ENCODE measurements at regions not wholly inside any gene's neighbourhood (a gene's known extent, or its start where the extent isn't known, plus 50 kb on each side); places are given as distances from the start of the nearest gene placed in this dataset.

DNA sequence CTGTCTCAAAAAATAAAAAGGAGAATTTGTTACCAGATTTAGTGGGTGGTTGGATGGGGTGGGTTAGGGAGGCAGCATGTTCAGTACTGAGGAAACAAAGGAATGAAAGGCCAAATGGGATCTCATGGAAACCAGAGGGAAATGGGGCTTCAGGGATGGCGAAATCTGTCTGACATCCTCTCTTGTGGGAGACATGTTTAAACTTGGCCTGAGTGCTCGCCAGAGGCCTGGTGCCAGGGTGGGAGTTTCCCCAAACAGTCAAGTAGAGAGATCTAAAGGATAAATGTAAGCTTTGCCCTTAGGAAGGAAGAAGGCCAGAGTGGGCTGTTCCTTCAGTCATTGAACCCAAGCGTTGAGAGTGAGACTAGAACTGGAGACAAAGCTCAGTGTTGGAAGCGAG lies 61.9 kb upstream of the AKIRIN2 start:
- Histone ChIP-seq H3K27me3 (ENCODE audit: control insufficient read depth in 2 of 2, insufficient read depth in 2 of 2, low read length in 2 of 2) (no peaks in the 10 kb centered on the region), H4K20me1 (replicated peaks; ENCODE audit: control insufficient read depth, extremely low read depth, insufficient read depth, low read length) (no peaks in the 10 kb centered on the region), H2AFZ (ENCODE audit: low read depth, low read length) (no peak overlapping the region), H3K9me1 (replicated peaks; ENCODE audit: control insufficient read depth, extremely low read depth, insufficient read depth, low read length) (no peaks in the 10 kb centered on the region), H3K36me3 (ENCODE audit: control insufficient read depth in 2 of 2, extremely low read depth in 1 of 2, insufficient read depth in 2 of 2, low read length in 2 of 2) (no peaks in the 10 kb centered on the region), H3K4me1 (ENCODE audit: control insufficient read depth, extremely low read depth, insufficient read depth, low read length) (no peaks in the 10 kb centered on the region), H3K79me2 (ENCODE audit: control insufficient read depth, insufficient read depth, low read length) (no peaks in the 10 kb centered on the region), H3K4me2 (ENCODE audit: insufficient read depth, low read length) (no peak overlapping the region), H3K9ac (replicated peaks; ENCODE audit: extremely low read depth, insufficient read depth, low read length) (no peak overlapping the region), H3K27ac (ENCODE audit: insufficient read depth, low read depth, low read length) (no peak overlapping the region), H3K9me3 (replicated peaks; ENCODE audit: control insufficient read depth, insufficient read depth, low read length) (no peaks in the 10 kb centered on the region), H3K4me3 (replicated peaks in 1 of 3; ENCODE audit: insufficient read depth in 1 of 3, low read depth in 1 of 3, low read length in 3 of 3) (no peak overlapping the region)
- TF ChIP-seq, protein P1, sequence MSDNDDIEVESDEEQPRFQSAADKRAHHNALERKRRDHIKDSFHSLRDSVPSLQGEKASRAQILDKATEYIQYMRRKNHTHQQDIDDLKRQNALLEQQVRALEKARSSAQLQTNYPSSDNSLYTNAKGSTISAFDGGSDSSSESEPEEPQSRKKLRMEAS (IDR thresholded peaks at IDR 0.05; ENCODE audit: insufficient read depth, insufficient read length), result no peak
- no TSS peak for BruUV-seq (replicated peaks)
- FAIRE-seq (no peak), DNase-seq (ENCODE audit: low read depth, low spot score) (no peak)
- ChIA-PET POLR2A (no interaction called here), CTCF (no interaction called here)
- intact Hi-C loops (cut with micrococcal nuclease), result no loop called here
- dilution Hi-C loops (cut with MboI; ENCODE audit: extremely low pct_ligation_motif_present, low sequenced_read_pairs), result no loop called here

DNA sequence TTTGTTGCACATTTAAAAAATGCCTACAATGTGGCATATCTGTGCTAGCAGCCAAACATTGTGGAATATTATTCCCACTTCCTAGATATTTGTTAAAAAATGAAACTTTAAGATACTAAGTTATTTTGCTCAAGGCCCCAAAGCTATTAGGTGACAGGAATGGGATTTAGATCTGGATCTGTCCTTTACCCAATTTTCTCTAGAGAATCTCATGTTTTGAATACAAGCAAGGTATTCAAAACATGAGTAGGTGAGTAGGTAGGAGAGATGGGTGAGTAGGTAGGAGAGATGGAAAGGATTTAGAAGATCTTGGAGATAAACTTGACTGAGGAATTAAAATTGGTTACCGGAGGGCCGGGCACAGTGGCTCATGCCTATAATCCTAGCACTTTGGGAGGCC lies 61.2 kb upstream of the AKIRIN2 start:
- no peak overlapping the region for H3K27ac ChIP-seq (ENCODE audit: insufficient read depth, low read depth, low read length)
- no peak overlapping the region for H3K4me2 ChIP-seq (ENCODE audit: insufficient read depth, low read length)
- FAIRE-seq (no peak), DNase-seq (ENCODE audit: low read depth, low spot score) (no peak)
- H3K4me1 ChIP-seq (ENCODE audit: control insufficient read depth, extremely low read depth, insufficient read depth, low read length), result no peaks in the 10 kb centered on the region
- H3K9me1 ChIP-seq (replicated peaks; ENCODE audit: control insufficient read depth, extremely low read depth, insufficient read depth, low read length), result no peaks in the 10 kb centered on the region
- no peak overlapping the region for H2AFZ ChIP-seq (ENCODE audit: low read depth, low read length)
- H3K9me3 ChIP-seq (replicated peaks; ENCODE audit: control insufficient read depth, insufficient read depth, low read length), result no peaks in the 10 kb centered on the region
- H3K36me3 ChIP-seq (ENCODE audit: control insufficient read depth in 2 of 2, extremely low read depth in 1 of 2, insufficient read depth in 2 of 2, low read length in 2 of 2), result no peaks in the 10 kb centered on the region
- dilution Hi-C loops (cut with MboI; ENCODE audit: extremely low pct_ligation_motif_present, low sequenced_read_pairs), result no loop called here
- ChIA-PET POLR2A (no interaction called here), CTCF (interaction anchor here (1.4 kb wide), 1 partner anchor 9 kb away, joined by 3 read pairs; no protein-coding TSS in a partner anchor)
- no peaks in the 10 kb centered on the region for H3K79me2 ChIP-seq (ENCODE audit: control insufficient read depth, insufficient read depth, low read length)
- H3K27me3 ChIP-seq (ENCODE audit: control insufficient read depth in 2 of 2, insufficient read depth in 2 of 2, low read length in 2 of 2), result no peaks in the 10 kb centered on the region
- TF ChIP-seq FOS (IDR thresholded peaks at IDR 0.05; ENCODE audit: borderline replicate concordance, insufficient read depth, low read length) (no peak), POLR2AphosphoS5 (IDR thresholded peaks at IDR 0.05; ENCODE audit: insufficient read depth, low read depth, low read length) (no peak), POLR2A (IDR thresholded peaks at IDR 0.05; ENCODE audit: low read depth, low read length) (no peak), MYC (IDR thresholded peaks at IDR 0.05; ENCODE audit: low read depth, low read length) (no peak), GATA2 (IDR thresholded peaks at IDR 0.05; ENCODE audit: insufficient read depth, insufficient read length, low read depth, low read length) (no peak), JUN (IDR thresholded peaks at IDR 0.05; ENCODE audit: borderline replicate concordance, insufficient read depth, insufficient read length, low read depth) (no peak), EZH2 (IDR thresholded peaks at IDR 0.05; ENCODE audit: borderline replicate concordance, low read depth, low read length, severe bottlenecking) (no peak)
- TF ChIP-seq, protein P2, sequence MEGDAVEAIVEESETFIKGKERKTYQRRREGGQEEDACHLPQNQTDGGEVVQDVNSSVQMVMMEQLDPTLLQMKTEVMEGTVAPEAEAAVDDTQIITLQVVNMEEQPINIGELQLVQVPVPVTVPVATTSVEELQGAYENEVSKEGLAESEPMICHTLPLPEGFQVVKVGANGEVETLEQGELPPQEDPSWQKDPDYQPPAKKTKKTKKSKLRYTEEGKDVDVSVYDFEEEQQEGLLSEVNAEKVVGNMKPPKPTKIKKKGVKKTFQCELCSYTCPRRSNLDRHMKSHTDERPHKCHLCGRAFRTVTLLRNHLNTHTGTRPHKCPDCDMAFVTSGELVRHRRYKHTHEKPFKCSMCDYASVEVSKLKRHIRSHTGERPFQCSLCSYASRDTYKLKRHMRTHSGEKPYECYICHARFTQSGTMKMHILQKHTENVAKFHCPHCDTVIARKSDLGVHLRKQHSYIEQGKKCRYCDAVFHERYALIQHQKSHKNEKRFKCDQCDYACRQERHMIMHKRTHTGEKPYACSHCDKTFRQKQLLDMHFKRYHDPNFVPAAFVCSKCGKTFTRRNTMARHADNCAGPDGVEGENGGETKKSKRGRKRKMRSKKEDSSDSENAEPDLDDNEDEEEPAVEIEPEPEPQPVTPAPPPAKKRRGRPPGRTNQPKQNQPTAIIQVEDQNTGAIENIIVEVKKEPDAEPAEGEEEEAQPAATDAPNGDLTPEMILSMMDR (IDR thresholded peaks at IDR 0.05; ENCODE audit: extremely low read depth in 1 of 2, insufficient read depth in 1 of 2, low read depth in 1 of 2, low read length in 2 of 2), result no peak
- TF ChIP-seq, protein P1 (IDR thresholded peaks at IDR 0.05; ENCODE audit: insufficient read depth, insufficient read length), result no peak
- no TSS peak for BruUV-seq (replicated peaks)
- no peak overlapping the region for H3K4me3 ChIP-seq (replicated peaks in 1 of 3; ENCODE audit: insufficient read depth in 1 of 3, low read depth in 1 of 3, low read length in 3 of 3)
- no peak overlapping the region for H3K9ac ChIP-seq (replicated peaks; ENCODE audit: extremely low read depth, insufficient read depth, low read length)
- intact Hi-C loops (cut with micrococcal nuclease), result no loop called here
- H4K20me1 ChIP-seq (replicated peaks; ENCODE audit: control insufficient read depth, extremely low read depth, insufficient read depth, low read length), result no peaks in the 10 kb centered on the region
